GM23338 (cell line): ENCODE measurements at regions not wholly inside any gene's neighbourhood (a gene's known extent, or its start where the extent isn't known, plus 50 kb on each side); places are given as distances from the start of the nearest gene placed in this dataset.

Experiments used
- ATAC-seq: fragments of 200-7000 bp; cut with Tn5 transposase; 3 replicates; pipeline ENCODE4 v1.9.1; 2020
- DNase-seq: peaks from one replicate; pipeline ENCODE4 v3.0.0-alpha.2; 2015; ENCODE audit warnings: low spot score
- H2AFZ ChIP-seq: fragments of 200-600 bp; sonication (generic); 2 replicates; pipeline ENCODE4 v1.8.0; 2016; ENCODE audit warnings: antibody characterized with exemption, mild to moderate bottlenecking, moderate library complexity
- H3F3A ChIP-seq: fragments of 200-600 bp; sonication (generic); replicated peaks from 2 replicates; pipeline ENCODE4 v1.8.0; 2017; ENCODE audit warnings: antibody characterized with exemption, mixed run types, low read depth
- H3K27ac ChIP-seq: fragments of 200-600 bp; sonication (generic); 2 replicates; pipeline ENCODE4 v1.6.1; 2016; ENCODE audit warnings: low read depth
- H3K27me3 ChIP-seq: fragments of 200-600 bp; sonication (generic); 2 replicates; pipeline ENCODE4 v1.8.0; 2016; ENCODE audit warnings: mild to moderate bottlenecking, mixed run types, moderate library complexity; ENCODE audit not compliant: insufficient read depth
- H3K36me3 ChIP-seq: fragments of 200-600 bp; sonication (generic); 2 replicates; pipeline ENCODE4 v1.8.0; 2016; ENCODE audit warnings: mild to moderate bottlenecking; ENCODE audit not compliant: insufficient read depth
- H3K4me1 ChIP-seq: fragments of 200-600 bp; sonication (generic); 2 replicates; pipeline ENCODE4 v1.8.0; 2016; ENCODE audit warnings: mild to moderate bottlenecking, moderate library complexity; ENCODE audit not compliant: insufficient read depth
- H3K4me2 ChIP-seq: fragments of 200-600 bp; sonication (generic); 2 replicates; pipeline ENCODE4 v1.7.1; 2017; ENCODE audit warnings: mixed run types
- H3K4me3 ChIP-seq: fragments of 200-600 bp; sonication (generic); 2 replicates; pipeline ENCODE4 v1.6.1; 2016; ENCODE audit warnings: mixed run types
- H3K79me2 ChIP-seq: fragments of 200-600 bp; sonication (generic); replicated peaks from 2 replicates; pipeline ENCODE4 v1.8.0; 2017; ENCODE audit warnings: mild to moderate bottlenecking; ENCODE audit not compliant: insufficient read depth
- H3K9me2 ChIP-seq: fragments of 200-600 bp; sonication (generic); 2 replicates; pipeline ENCODE4 v1.8.0; 2017; ENCODE audit not compliant: insufficient read depth
- H4K20me1 ChIP-seq: fragments of 200-600 bp; sonication (generic); replicated peaks from 2 replicates; pipeline ENCODE4 v1.8.0; 2017; ENCODE audit warnings: mild to moderate bottlenecking; ENCODE audit not compliant: insufficient read depth
- H3K27ac Mint-ChIP-seq: 2 replicates; pipeline ENCODE4 v1.8.0; 2020; ENCODE audit warnings: inconsistent platforms, mild to moderate bottlenecking, moderate library complexity, mixed read lengths
- H3K27me3 Mint-ChIP-seq: 3 replicates; pipeline ENCODE4 v1.8.0; 2022; ENCODE audit warnings: low read depth, mild to moderate bottlenecking, moderate library complexity, mixed read lengths, inconsistent platforms; ENCODE audit not compliant: insufficient read depth, poor library complexity
- H3K36me3 Mint-ChIP-seq: 3 replicates; pipeline ENCODE4 v1.8.0; 2021; ENCODE audit warnings: low read depth, mild to moderate bottlenecking, inconsistent platforms, moderate library complexity, mixed read lengths
- H3K4me1 Mint-ChIP-seq: 3 replicates; pipeline ENCODE4 v1.8.0; 2020; ENCODE audit warnings: mild to moderate bottlenecking, inconsistent platforms, mixed read lengths
- H3K4me3 Mint-ChIP-seq: 3 replicates; pipeline ENCODE4 v1.8.0; 2021; ENCODE audit warnings: moderate library complexity, mild to moderate bottlenecking, inconsistent platforms, mixed read lengths
- H3K9me3 Mint-ChIP-seq: 3 replicates; pipeline ENCODE4 v1.8.0; 2020; ENCODE audit warnings: moderate library complexity, mild to moderate bottlenecking, inconsistent platforms, mixed read lengths
- CREB1 ChIP-seq: fragments of 250-450 bp; sonication (Bioruptor Pico); IDR thresholded peaks from 2 replicates; pipeline ENCODE4 v1.5.0; 2020; ENCODE audit warnings: low read depth, mild to moderate bottlenecking, moderate library complexity
- CTCF ChIP-seq, 2 experiments: fragments of 200-600 bp in 1 of 2; sonication (generic) in 1 of 2; conservative IDR thresholded peaks; 2 replicates each; pipeline versions ENCODE4 v1.5.1 to v1.6.1; 2016 to 2017; ENCODE audit warnings: antibody characterized with exemption in 2 of 2, low read depth in 2 of 2, mild to moderate bottlenecking in 2 of 2, moderate library complexity in 1 of 2
- ETS1 ChIP-seq: IDR thresholded peaks from 2 replicates; pipeline ENCODE4 v1.6.1; 2016; ENCODE audit warnings: antibody characterized with exemption
- EZH2 ChIP-seq: fragments of 200-600 bp; sonication (generic); IDR thresholded peaks from one replicate; pipeline ENCODE4 v1.8.0; 2017; ENCODE audit warnings: antibody characterized with exemption, mild to moderate bottlenecking, low read depth; ENCODE audit not compliant: unreplicated experiment
- EZH2phosphoT487 ChIP-seq: fragments of 200-600 bp; sonication (generic); IDR thresholded peaks from one replicate; pipeline ENCODE4 v1.8.1; 2018; ENCODE audit warnings: antibody characterized with exemption; ENCODE audit not compliant: unreplicated experiment
- JUNB ChIP-seq: IDR thresholded peaks from one replicate; pipeline ENCODE4 v1.6.1; 2016; ENCODE audit warnings: antibody characterized with exemption; ENCODE audit not compliant: unreplicated experiment
- NANOG ChIP-seq: IDR thresholded peaks from 2 replicates; pipeline ENCODE4 v1.6.1; 2016; ENCODE audit warnings: antibody characterized with exemption, borderline replicate concordance
- POLR2AphosphoS5 ChIP-seq: IDR thresholded peaks from 2 replicates; pipeline ENCODE4 v1.6.1; 2016; ENCODE audit warnings: antibody characterized with exemption, low read depth
- REST ChIP-seq: IDR thresholded peaks from one replicate; pipeline ENCODE4 v1.6.1; 2018; ENCODE audit warnings: antibody characterized with exemption; ENCODE audit not compliant: unreplicated experiment
- STAT1 ChIP-seq: IDR thresholded peaks from one replicate; pipeline ENCODE4 v1.6.1; 2016; ENCODE audit warnings: antibody characterized with exemption; ENCODE audit not compliant: unreplicated experiment
- ZNF114 ChIP-seq: fragments of 250-450 bp; sonication (Bioruptor Pico); IDR thresholded peaks from 2 replicates; pipeline ENCODE4 v1.5.0; 2020; ENCODE audit warnings: mild to moderate bottlenecking, moderate library complexity
- ZNF331 ChIP-seq: fragments of 250-450 bp; sonication (Bioruptor Pico); IDR thresholded peaks from 2 replicates; pipeline ENCODE4 v1.5.0; 2020; ENCODE audit warnings: low read depth, mild to moderate bottlenecking, moderate library complexity
- ZNF462 ChIP-seq: fragments of 250-450 bp; sonication (Bioruptor Pico); IDR thresholded peaks from 2 replicates; pipeline ENCODE4 v1.5.0; 2020; ENCODE audit warnings: mild to moderate bottlenecking, moderate library complexity

GRCh38 chr7:35983626-35984025, 169.4 kb upstream of the EEPD1 start:
- Histone ChIP-seq H3K27me3 (no peaks in the 10 kb centered on the region), H3K27ac (no peak overlapping the region), H3K36me3 (no peaks in the 10 kb centered on the region), H2AFZ (no peak overlapping the region), H3F3A (no peaks in the 10 kb centered on the region), H3K4me2 (no peak overlapping the region), H3K4me1 (peaks cover 12% of the 10 kb centered on the region), H3K4me3 (no peak overlapping the region), H3K9me2 (no peaks in the 10 kb centered on the region), H4K20me1 (no peaks in the 10 kb centered on the region), H3K79me2 (no peaks in the 10 kb centered on the region)
- Mint-ChIP-seq H3K36me3 (no peaks in the 10 kb centered on the region), H3K4me3 (no peak overlapping the region), H3K9me3 (no peaks in the 10 kb centered on the region), H3K27me3 (peaks cover 4% of the 10 kb centered on the region), H3K27ac (no peak overlapping the region), H3K4me1 (peaks cover 17% of the 10 kb centered on the region; the same call in 2 of the 3 replicates)
- ATAC-seq = no peak
- TF ChIP-seq ZNF114 (CRISPR knock-in tag) (no peak), POLR2AphosphoS5 (no peak), ETS1 (no peak), STAT1 (no peak), EZH2phosphoT487 (no peak), EZH2 (no peak), REST (no peak), CTCF (conservative IDR thresholded peaks at IDR 0.05; ENCODE audit: low read depth in 2 of 2) (no peak), ZNF331 (no peak), JUNB (no peak), CREB1 (CRISPR knock-in tag) (no peak), ZNF462 (CRISPR knock-in tag) (no peak), NANOG (no peak)
- DNase-seq = no peak
